NCI-H2107 treated with DMSO at 0.1 percent for 48 hours (cell line): ENCODE measurements at regions not wholly inside any gene's neighbourhood (a gene's known extent, or its start where the extent isn't known, plus 50 kb on each side); places are given as distances from the start of the nearest gene placed in this dataset.
A peak's percentile ranks its signal among the peaks of the same experiment; 100 is the strongest.

Source experiments
- DNase-seq: peaks from one replicate; lab custom pipeline; 2025; ENCODE audit not compliant: unreplicated experiment; lab: John Stamatoyannopoulos, UW

GRCh38 chr1:192713921-192714320, 78.0 kb downstream of the RGS13 start:
- DNase-seq = no peak

GRCh38 chr1:192724670-192725069, 84.2 kb upstream of the RGS2 start:
- DNase-seq = no peak

GRCh38 chr1:192726820-192727504, 81.9 kb upstream of the RGS2 start:
- no peak for DNase-seq

GRCh38 chr1:192729500-192729899, 79.3 kb upstream of the RGS2 start:
- no peak for DNase-seq

- DNase-seq = no peak
Observed at GRCh38 chr1:192730198-192730597, 78.6 kb upstream of the RGS2 start.

- no peak for DNase-seq
Observed at GRCh38 chr1:192732787-192733186, 76.1 kb upstream of the RGS2 start.

- DNase-seq = no peak
Observed at GRCh38 chr1:192735298-192735915, 73.4 kb upstream of the RGS2 start.

- DNase-seq = no peak
Observed at GRCh38 chr1:192737306-192737705, 71.5 kb upstream of the RGS2 start.

GRCh38 chr1:192739476-192740184, 69.2 kb upstream of the RGS2 start:
- no peak for DNase-seq

- no peak for DNase-seq
Observed at GRCh38 chr1:192740214-192740613, 68.6 kb upstream of the RGS2 start.

GRCh38 chr1:192741095-192741494, 67.7 kb upstream of the RGS2 start:
- no peak for DNase-seq

- DNase-seq = no peak
Observed at GRCh38 chr1:192747301-192747700, 61.5 kb upstream of the RGS2 start.

- DNase-seq = no peak
Observed at GRCh38 chr1:192747943-192748342, 60.9 kb upstream of the RGS2 start.

GRCh38 chr1:192749349-192749748, 59.5 kb upstream of the RGS2 start:
- DNase-seq = peak; percentile 51

GRCh38 chr1:192751260-192751659, 57.6 kb upstream of the RGS2 start:
- DNase-seq = no peak

GRCh38 chr1:192756314-192756713, 52.5 kb upstream of the RGS2 start:
- DNase-seq = no peak

GRCh38 chr1:192756847-192757246, 52.0 kb upstream of the RGS2 start:
- DNase-seq = peak; percentile 27

- DNase-seq = no peak
Observed at GRCh38 chr1:192758492-192758891, 50.3 kb upstream of the RGS2 start.
